ENCODE measurements at regions not wholly inside any gene's neighbourhood (a gene's known extent, or its start where the extent isn't known, plus 50 kb on each side); places are given as distances from the start of the nearest gene placed in this dataset.
A peak's percentile ranks its signal among the peaks of the same experiment; 100 is the strongest.

DNA sequence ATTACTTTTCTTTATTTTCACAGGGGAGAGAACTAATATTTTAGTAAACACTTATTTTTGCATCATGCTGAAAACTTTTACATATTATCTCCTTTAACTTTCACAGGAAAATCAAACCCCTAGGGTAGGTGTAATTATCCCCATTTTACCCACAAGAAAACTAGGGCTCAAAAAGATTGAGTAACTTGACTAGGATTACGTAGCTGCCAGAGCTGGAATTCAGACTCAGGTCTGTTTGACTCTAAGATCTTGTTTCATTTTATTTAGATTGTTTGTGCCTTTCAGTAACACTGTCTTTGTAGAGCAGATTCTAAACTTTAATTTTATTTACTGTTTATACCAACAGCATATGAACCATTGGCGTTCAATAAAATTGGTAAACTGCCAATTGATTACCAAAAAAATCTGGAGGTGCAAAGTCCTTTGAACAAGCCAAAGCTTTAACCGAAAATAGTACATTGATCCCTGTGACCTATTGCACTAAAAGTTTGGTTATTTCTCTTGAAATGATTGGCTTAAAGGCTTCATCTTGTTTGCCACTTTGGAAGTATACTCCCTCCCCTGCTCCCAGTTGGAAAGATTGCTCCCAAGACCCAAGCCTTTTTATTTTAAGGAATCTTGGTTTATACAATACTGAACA lies 71.0 kb upstream of the WDR26 start:
- no peak for DNase-seq

- no peak for DNase-seq
These were observed 71.7 kb upstream of the WDR26 start for GRCh38 chr1:224506141-224506814.

GRCh38 chr1:224507771-224508523 lies 73.3 kb upstream of the WDR26 start:
- DNase-seq: no peak

DNA sequence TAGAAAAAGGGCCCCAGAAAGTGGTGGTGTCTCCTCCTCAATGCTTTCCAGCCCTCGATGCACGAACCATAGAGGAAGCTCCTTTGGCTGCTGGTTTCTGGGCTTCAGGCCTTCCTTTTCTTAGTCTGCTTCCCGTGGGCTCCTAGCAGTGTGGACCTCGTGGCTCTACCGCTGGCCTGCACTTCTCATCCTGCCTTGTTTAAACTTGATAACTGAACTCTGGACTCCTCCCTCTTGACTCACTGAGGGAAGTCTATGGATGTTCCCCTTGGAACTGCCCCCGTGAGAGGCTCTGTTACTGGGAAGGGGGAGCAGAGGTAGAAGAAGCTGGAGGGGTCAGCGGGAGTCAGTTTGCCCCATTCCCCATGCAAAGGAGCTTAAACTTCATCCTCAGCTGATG lies 75.3 kb upstream of the WDR26 start:
- DNase-seq: no peak

DNA sequence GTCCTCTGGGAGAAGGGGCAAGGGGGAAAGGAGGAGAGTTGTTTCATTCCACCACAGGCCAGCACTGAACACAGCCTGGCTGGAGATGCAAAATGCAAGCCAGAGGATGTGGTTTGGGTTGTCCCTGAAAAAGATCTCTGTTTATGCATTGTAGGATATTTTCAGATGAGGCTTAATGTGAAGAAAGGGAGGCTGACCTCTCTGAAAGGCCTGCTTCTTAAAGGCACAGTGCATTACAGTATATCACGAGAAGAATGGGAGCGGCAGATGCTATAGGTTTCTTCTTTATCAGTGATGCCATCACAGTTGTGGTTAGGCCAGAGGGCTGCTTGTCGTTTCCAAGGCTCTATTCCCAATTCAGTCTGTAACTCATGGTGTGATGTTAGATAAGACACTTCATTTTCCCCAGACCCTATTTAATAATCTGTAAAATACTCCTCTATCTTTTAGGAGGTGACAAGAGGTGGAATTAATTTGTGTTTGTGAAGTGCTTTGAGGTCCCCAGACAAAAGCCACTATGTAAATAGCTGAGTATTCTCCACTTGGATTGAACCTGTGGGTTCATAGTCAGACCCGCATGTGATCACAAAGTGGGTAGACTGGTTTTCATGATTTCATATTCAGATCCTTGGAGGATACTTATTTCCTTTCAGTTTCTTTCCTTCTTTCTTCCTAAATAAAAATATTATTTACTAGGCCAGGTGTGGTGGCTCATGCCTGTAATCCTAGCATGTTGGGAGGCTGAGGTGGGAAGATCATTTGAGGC lies 76.5 kb upstream of the WDR26 start:
- DNase-seq: no peak

GRCh38 chr1:224512600-224513151 lies 78.1 kb upstream of the WDR26 start:
- DNase-seq: no peak

- DNase-seq: no peak
These were observed 78.8 kb upstream of the WDR26 start for GRCh38 chr1:224513383-224513782.

GRCh38 chr1:224513787-224514209 lies 79.2 kb upstream of the WDR26 start:
- peak; percentile 57 to 69 for DNase-seq

DNA sequence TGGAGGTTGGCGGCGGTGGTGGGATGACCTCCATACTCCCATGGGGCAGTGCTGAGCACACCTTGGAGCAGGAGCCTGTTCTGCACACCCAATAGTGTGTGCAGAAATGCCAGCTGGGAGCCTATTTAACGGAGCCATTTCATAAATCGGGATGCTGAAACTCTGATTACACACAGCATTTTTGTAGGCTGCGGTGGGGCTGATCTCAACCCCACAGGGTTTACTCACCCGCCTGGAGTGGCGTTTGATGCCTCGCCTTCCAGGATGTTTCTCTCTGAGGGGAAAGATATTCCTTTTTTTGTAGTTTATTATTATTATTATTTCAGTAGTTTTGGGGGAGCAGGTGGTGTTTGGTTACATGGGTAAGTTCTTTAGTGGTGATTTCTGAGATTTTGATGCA lies 82.6 kb upstream of the WDR26 start:
- DNase-seq: no peak

- no peak for DNase-seq
These were observed 83.9 kb upstream of the WDR26 start for GRCh38 chr1:224518528-224518927.

DNA sequence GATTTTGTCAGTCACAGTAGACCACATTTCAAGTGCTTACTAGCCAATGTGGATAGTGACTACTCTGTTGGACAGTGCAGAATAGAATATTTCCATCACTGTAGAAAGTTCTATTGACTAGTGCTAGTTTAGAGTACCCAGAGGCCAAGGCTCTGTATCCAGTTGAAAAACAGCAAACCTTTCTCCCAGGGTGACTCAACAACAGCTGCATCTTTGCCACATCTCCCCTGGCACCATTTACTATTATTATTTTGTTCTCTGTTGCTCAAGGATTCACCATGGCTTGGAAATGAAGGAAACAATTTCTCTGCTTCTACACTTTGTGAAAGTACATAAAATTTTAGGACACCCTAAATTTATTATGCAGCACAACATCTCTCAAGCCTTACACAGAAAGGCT lies 85.3 kb upstream of the WDR26 start:
- no peak for DNase-seq

GRCh38 chr1:224520808-224521207 lies 86.2 kb upstream of the WDR26 start:
- no peak for DNase-seq

GRCh38 chr1:224521904-224522734 lies 87.5 kb upstream of the WDR26 start:
- DNase-seq: no peak

GRCh38 chr1:224523676-224524075 lies 89.1 kb upstream of the WDR26 start:
- DNase-seq: no peak

GRCh38 chr1:224524679-224525078 lies 90.1 kb upstream of the WDR26 start:
- DNase-seq: no peak

DNA sequence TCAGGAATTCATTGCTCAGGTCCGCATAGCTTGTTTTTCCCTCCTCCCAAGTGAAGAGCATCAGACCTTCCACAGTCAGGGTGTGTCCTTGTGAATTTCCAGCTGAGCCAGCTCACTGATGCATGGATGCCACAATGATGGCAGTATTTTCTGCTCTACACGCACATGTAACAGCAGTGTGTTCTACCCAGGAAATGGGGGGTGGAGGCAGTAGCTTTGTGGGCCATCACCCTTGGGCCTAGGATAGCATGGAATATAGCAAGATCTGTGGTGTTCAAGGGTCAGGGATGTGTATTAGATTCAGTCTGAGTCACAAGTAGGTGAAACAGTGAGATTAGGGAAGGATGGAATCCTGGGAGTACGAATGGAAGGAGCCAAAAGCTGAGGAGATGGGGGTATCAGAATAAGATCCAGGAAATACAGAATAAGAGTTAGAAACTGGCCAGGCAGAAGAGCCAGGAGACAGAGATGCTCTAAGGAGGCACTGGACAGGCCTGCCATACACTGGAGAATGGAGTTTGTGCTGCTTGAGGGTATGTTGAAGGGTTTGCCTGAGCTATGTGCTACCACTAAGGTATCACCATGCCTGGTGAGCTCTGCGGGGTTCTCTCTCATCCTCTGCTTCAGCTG lies 90.6 kb upstream of the CNIH3 start:
- DNase-seq: no peak

- DNase-seq: no peak
These were observed 89.3 kb upstream of the CNIH3 start for GRCh38 chr1:224526771-224527170.

DNA sequence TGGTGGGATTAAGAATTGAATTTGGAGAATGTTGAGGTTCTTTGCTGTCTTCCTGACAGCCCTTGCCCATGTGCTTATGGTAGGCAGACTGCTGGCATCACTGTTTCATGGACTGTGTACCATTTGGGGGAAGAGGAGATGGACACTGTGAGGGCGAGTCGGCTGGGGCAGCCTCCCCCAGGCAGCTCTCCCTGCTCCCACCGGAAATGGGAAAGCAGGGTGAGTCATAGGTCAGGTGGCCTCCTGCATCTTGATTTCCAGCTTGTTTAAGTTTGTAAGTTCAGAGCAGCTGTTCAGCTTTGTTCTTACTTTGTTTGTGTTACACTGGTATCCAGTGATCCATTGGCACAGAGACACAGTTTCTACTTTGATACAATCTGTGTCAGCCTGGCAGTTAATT lies 87.2 kb upstream of the CNIH3 start:
- peak; percentile 29 to 62 for DNase-seq

GRCh38 chr1:224529844-224530243 lies 86.3 kb upstream of the CNIH3 start:
- no peak for DNase-seq

- no peak for DNase-seq
These were observed 82.6 kb upstream of the CNIH3 start for GRCh38 chr1:224533517-224533916.

DNA sequence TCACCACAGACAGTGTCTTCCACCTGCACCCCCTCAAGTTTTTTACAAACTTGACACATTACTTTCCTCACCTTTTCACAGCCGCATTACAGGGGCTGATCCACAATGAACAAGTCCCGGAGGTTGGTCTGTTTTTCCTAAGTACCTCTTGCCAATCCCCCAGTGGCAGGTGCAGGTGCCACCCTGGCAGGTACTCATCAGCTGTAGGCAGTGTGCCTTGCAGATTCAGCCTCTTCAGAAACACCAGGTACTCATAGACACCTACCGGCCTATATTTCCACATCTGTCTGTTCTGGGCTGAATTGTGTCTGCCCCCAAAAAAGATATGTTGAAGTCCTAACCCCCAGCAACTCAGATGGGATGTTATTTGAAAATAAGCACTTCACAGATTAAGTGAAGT lies 81.4 kb upstream of the CNIH3 start:
- DNase-seq: no peak

- DNase-seq: no peak
These were observed 80.5 kb upstream of the CNIH3 start for GRCh38 chr1:224535641-224536040.
